ENCODE measurements at regions not wholly inside any gene's neighbourhood (a gene's known extent, or its start where the extent isn't known, plus 50 kb on each side); places are given as distances from the start of the nearest gene placed in this dataset.

GRCh38 chrX:112527903-112528302 is 151.8 kb downstream of the LHFPL1 start (continued):
- no peak for TF ChIP-seq CTCF (conservative IDR thresholded peaks at IDR 0.05; ENCODE audit: low read depth in 2 of 2)
- no peak for TF ChIP-seq CREB1 (CRISPR knock-in tag; IDR thresholded peaks at IDR 0.05; ENCODE audit: low read depth)
- no peak for TF ChIP-seq ZNF114 (CRISPR knock-in tag; IDR thresholded peaks at IDR 0.05)
- no peak for TF ChIP-seq NANOG (IDR thresholded peaks at IDR 0.05; ENCODE audit: borderline replicate concordance)
- TF ChIP-seq ETS1 (IDR thresholded peaks at IDR 0.05): no peak
- no peak for TF ChIP-seq REST (IDR thresholded peaks at IDR 0.05; ENCODE audit: unreplicated experiment)
- no peak for TF ChIP-seq ZNF331 (CRISPR knock-in tag; IDR thresholded peaks at IDR 0.05; ENCODE audit: low read depth)
- TF ChIP-seq EZH2phosphoT487 (IDR thresholded peaks at IDR 0.05; ENCODE audit: unreplicated experiment): no peak
- TF ChIP-seq STAT1 (IDR thresholded peaks at IDR 0.05; ENCODE audit: unreplicated experiment): no peak

GRCh38 chrX:112521676-112522075 is 158.1 kb downstream of the LHFPL1 start:
- DNase-seq (ENCODE audit: low spot score): no peak
- no peaks in the 10 kb centered on the region for H4K20me1 ChIP-seq (replicated peaks; ENCODE audit: insufficient read depth)
- Mint-ChIP-seq H3K9me3 (no peaks in the 10 kb centered on the region), H3K4me1 (peaks cover 4% of the 10 kb centered on the region; the same call in 1 of the 3 replicates), H3K4me3 (no peak overlapping the region), H3K36me3 (ENCODE audit: low read depth) (peaks cover 8% of the 10 kb centered on the region; the same call in 2 of the 3 replicates), H3K27me3 (ENCODE audit: insufficient read depth, low read depth, poor library complexity) (no peaks in the 10 kb centered on the region), H3K27ac (no peak overlapping the region)
- H3K27me3 ChIP-seq (ENCODE audit: insufficient read depth): no peaks in the 10 kb centered on the region
- H2AFZ ChIP-seq: no peak overlapping the region
- H3K79me2 ChIP-seq (replicated peaks; ENCODE audit: insufficient read depth): no peaks in the 10 kb centered on the region
- no peaks in the 10 kb centered on the region for H3K4me1 ChIP-seq (ENCODE audit: insufficient read depth)
- H3K9me2 ChIP-seq (ENCODE audit: insufficient read depth): no peaks in the 10 kb centered on the region; the same call in 1 of the 2 replicates
- TF ChIP-seq CTCF (conservative IDR thresholded peaks at IDR 0.05; ENCODE audit: low read depth in 2 of 2): no peak
- H3F3A ChIP-seq (replicated peaks; ENCODE audit: low read depth): no peaks in the 10 kb centered on the region
- H3K36me3 ChIP-seq (ENCODE audit: insufficient read depth): no peaks in the 10 kb centered on the region
- no peak for ATAC-seq
- H3K27ac ChIP-seq (ENCODE audit: low read depth): no peak overlapping the region
- H3K4me3 ChIP-seq: no peak overlapping the region
- no peak overlapping the region for H3K4me2 ChIP-seq
